GM18502 (cell line): ENCODE measurements at regions not wholly inside any gene's neighbourhood (a gene's known extent, or its start where the extent isn't known, plus 50 kb on each side); places are given as distances from the start of the nearest gene placed in this dataset.
"Not testable (repeated sequence)": the region's sequence is repeated elsewhere in the genome, so short reads cannot be mapped to it uniquely, and the experiment has no call there.

Experiments used
- ATAC-seq: cut with Tn5 transposase; IDR thresholded peaks from one replicate; pipeline ENCODE4 v1.9.1; 2021; ENCODE audit warnings: mild to moderate bottlenecking; ENCODE audit not compliant: unreplicated experiment, poor library complexity

- no peak for ATAC-seq
Observed at GRCh38 chr4:125572601-125573000, 257.8 kb downstream of the FAT4 start.

GRCh38 chr4:125573368-125573767 is 258.6 kb downstream of the FAT4 start:
- no peak for ATAC-seq

GRCh38 chr4:125573786-125574185 is 259.0 kb downstream of the FAT4 start:
- no peak for ATAC-seq

- no peak for ATAC-seq
Observed at GRCh38 chr4:125582302-125582701, 267.5 kb downstream of the FAT4 start.

GRCh38 chr4:125590158-125590557 is 275.4 kb downstream of the FAT4 start:
- ATAC-seq = no peak

- no peak for ATAC-seq
Observed at GRCh38 chr4:125591290-125591689, 276.5 kb downstream of the FAT4 start.

- no peak for ATAC-seq
Observed at GRCh38 chr4:125594056-125594602, 279.4 kb downstream of the FAT4 start.

- not testable (repeated sequence) for ATAC-seq
Observed at GRCh38 chr4:125605926-125606325, 291.2 kb downstream of the FAT4 start.

GRCh38 chr4:125620066-125620860 is 305.5 kb downstream of the FAT4 start:
- no peak for ATAC-seq

GRCh38 chr4:125624951-125625350 is 310.2 kb downstream of the FAT4 start:
- no peak for ATAC-seq

- ATAC-seq = no peak
Observed at GRCh38 chr4:125626946-125627345, 312.2 kb downstream of the FAT4 start.

GRCh38 chr4:125639182-125639621 is 324.4 kb downstream of the FAT4 start:
- ATAC-seq = no peak

- ATAC-seq = no peak
Observed at GRCh38 chr4:125641611-125642010, 326.9 kb downstream of the FAT4 start.

- ATAC-seq = no peak
Observed at GRCh38 chr4:125642645-125643044, 327.9 kb downstream of the FAT4 start.

- ATAC-seq = no peak
Observed at GRCh38 chr4:125649452-125649851, 334.7 kb downstream of the FAT4 start.

GRCh38 chr4:125650557-125650956 is 335.8 kb downstream of the FAT4 start:
- no peak for ATAC-seq

- ATAC-seq = not testable (repeated sequence)
Observed at GRCh38 chr4:125651707-125652357, 337.1 kb downstream of the FAT4 start.

- no peak for ATAC-seq
Observed at GRCh38 chr4:125658773-125659172, 344.0 kb downstream of the FAT4 start.

GRCh38 chr4:125663896-125664767 is 349.4 kb downstream of the FAT4 start:
- ATAC-seq = no peak

- no peak for ATAC-seq
Observed at GRCh38 chr4:125666635-125667034, 351.9 kb downstream of the FAT4 start.

GRCh38 chr4:125676156-125676555 is 361.4 kb downstream of the FAT4 start:
- ATAC-seq = no peak
